ENCODE measurements at regions not wholly inside any gene's neighbourhood (a gene's known extent, or its start where the extent isn't known, plus 50 kb on each side); places are given as distances from the start of the nearest gene placed in this dataset.

GRCh38 chr18:76054156-76054555, 440.9 kb downstream of the ZNF516 start:
- TF ChIP-seq EP300 (IDR thresholded peaks at IDR 0.05) (no peak), CTCF (IDR thresholded peaks at IDR 0.05) (no peak), POLR2A (IDR thresholded peaks at IDR 0.05) (no peak), POLR2AphosphoS5 (IDR thresholded peaks at IDR 0.05) (no peak)

Measured in suprapubic skin (tissue), 4 donors.